Tongue (tissue), 1 donor: ENCODE measurements at regions not wholly inside any gene's neighbourhood (a gene's known extent, or its start where the extent isn't known, plus 50 kb on each side); places are given as distances from the start of the nearest gene placed in this dataset.
A peak's percentile ranks its signal among the peaks of the same experiment; 100 is the strongest.
"Not testable (repeated sequence)": the region's sequence is repeated elsewhere in the genome, so short reads cannot be mapped to it uniquely, and the experiment has no call there.

Source experiments
- DNase-seq: peaks from one replicate; pipeline ENCODE4 v3.0.0-alpha.2; 2015

DNA sequence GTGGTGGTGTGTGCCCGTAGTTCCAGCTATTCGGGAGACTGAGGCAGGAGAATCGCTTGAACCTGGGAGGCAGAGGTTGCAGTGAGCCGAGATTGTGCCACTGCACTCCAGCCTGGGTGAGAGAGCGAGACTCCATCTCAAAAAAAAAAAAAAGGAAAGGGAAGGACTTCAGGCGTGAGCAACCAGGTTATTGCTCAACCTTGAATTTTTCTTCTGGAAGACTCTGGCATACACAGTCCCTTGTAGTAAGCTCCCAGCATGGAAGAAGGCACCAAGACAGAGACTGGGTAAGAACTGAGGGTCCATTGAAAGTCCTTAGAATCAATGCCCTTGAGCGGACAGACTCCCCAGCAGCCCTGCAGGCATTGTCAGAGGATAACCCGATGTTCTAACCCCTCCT lies 75.0 kb downstream of the C9orf50 start:
- DNase-seq = not testable (repeated sequence)

DNA sequence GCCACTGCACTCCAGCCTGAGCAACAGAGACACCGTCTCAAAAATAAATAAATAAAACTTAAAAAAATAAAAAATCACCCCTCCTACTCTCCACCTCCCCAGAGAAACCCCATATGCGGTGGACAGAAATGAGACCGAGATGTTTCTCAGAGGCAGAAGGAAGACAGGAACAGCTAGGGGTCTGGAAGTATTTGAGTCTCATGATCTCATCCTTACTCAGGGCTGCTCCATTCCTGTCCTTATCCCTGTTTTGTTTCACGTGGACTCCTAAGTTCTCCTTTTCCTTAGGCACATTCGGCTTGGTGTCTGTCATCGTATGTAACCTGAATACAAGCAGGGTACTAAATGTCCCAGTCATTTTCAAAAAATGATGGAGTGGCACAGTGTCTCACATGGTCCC lies 76.1 kb downstream of the C9orf50 start:
- DNase-seq = peak; percentile 24

DNA sequence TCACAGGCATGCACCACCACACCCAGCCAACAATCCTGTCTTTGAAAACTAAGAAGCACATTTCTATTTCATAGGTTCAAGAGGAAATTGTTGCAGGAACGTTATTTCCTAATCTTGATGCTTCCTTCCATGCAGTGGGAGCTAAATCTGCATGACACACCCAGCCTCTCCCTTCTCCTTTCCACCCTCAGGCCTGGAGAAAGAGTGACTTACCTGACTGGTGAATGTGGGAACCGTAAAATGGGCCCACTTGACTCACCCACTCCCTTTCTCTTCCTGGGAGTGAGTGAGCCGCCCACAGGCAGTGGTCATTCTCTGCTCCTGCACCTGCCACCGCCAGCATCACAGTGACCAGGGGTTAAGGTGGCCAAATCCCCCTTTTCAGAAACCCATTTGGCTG lies 78.2 kb downstream of the C9orf50 start:
- DNase-seq = no peak

DNA sequence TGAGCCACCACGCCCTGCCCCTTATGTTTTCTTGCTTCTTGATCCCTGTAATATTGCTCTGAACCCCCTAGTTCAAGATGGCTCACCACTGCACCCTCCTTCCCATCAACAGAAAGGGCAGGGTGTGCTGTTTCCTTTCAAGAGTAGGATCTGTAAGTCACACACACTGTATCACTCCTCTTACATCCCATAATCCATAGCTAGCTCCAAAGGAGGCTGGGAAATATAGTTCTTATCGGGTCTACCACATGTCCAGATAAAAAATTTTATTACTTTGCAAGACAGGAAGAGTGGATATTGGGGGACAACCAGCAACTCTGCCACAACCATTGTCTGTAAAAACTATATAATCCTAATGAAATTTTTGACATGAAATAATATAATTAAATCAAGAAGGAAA lies 79.6 kb downstream of the C9orf50 start:
- no peak for DNase-seq

DNA sequence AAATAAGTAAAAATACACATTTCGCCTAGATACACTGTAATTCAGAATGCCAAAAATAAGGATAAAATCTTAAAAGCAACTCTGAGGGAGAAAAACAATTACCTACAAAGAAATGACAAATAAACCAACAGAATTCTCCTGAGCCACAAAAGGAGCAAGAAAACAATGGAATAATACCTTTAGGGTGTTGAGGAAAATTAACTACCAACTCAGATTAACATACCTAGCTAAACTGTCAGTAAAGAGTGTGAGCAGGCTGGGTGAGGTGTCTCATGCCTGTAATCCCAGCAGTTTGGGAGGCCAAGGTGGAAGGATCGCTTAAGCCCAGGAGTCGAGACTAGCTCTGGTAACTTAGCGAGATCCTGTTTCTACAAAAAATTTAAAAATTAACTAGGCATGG lies 81.5 kb downstream of the C9orf50 start:
- DNase-seq = no peak

DNA sequence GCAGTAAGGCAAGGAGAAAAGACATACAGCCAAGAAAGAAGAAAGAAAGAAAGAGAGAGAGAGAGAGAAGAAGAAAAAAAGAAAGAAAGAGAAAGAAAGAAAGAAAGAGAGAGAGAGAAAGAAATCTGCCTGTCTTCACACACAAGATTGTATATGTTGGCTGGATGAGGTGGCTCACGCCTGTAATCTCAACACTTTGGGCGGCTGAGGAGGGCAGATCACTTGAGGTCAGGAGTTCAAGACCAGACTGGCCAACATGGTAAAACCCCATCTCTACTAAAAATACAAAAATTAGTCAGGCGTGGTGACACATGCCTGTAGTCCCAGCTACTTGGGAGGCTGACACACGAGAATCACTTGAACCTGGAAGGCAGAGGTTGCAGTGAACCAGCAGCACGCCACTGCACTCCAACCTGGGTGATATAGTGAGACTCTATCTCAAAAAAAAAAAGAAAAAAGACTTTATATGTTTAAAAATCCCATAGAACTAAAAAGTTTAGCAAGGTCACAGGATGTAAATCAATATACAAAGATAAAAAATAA lies 89.0 kb downstream of the C9orf50 start:
- not testable (repeated sequence) for DNase-seq

DNA sequence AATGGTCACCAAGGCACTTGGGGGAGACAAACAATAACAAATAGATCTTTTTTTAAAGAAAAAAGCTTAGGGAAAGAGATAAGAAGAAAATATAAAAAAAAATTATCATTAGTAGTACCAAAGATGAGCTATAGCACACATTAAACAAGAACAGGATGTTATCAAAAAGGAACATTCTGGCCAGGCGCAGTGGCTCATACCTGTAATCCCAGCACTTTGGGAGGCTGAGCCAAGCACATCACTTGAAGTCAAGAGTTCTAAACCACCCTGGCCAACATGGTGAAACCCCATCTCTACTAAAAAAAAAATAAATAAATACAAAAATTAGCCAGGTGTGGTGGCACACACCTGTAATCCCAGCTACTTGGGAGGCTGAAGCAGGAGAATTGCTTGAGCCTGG lies 92.9 kb downstream of the C9orf50 start:
- DNase-seq = not testable (repeated sequence)

DNA sequence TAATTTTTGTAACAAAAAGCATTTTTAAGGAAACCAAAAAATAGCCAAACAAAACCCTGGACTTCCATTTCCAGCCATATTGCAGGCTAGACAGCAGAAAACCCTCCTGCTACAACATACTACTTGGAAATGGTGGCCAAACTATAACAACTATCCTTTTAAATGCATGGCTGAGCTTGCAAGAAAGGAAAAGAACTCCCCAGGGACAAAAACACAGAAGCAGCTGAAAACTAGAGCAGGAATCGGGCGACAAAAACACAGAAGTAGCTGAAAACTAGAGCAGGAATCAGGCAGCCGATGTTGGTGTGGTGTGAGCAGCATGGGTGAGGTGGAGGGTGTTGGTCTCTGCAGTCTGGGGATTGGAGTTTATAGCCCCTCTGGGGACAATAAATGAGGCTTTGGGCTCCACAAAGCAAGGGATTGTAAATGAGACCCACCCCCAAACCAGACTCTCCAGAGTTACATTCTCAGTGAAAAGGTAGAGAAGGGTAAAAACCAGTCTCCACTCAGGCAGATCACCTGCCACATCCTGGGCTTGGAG lies 95.2 kb downstream of the C9orf50 start:
- DNase-seq = no peak

DNA sequence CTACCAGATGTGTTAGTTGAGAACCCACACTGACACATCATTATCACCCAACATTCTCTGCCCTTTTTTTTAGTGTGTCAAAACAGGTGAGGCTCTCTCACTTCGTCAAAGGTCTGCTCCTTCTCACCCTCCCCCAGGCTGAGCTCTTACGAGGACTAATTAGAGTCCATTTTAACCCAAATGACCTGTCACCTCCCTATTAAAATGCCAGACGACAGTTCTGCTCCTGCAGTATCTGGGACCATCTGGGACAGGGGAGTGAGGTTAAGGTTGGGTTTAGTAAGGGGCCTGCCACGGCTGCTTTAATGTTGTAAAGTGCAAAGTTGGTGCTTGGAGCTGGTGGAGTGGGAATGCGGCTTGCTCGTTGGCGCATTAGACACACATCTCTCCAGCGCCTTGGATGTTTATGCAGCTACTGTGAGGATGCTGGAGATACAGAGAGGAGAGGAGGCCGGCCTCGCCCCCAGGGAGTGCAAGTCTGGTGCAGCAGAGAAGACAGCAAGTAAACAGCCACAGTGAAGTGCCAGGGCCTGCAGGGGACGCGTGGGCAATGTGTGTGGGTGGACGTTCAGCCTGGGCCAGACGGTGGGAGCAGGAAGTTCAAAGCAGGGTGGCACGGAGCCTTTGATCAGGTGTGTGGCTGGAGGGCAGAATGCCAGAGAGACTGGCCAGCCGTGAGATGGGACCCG lies 96.2 kb downstream of the C9orf50 start:
- DNase-seq = no peak

DNA sequence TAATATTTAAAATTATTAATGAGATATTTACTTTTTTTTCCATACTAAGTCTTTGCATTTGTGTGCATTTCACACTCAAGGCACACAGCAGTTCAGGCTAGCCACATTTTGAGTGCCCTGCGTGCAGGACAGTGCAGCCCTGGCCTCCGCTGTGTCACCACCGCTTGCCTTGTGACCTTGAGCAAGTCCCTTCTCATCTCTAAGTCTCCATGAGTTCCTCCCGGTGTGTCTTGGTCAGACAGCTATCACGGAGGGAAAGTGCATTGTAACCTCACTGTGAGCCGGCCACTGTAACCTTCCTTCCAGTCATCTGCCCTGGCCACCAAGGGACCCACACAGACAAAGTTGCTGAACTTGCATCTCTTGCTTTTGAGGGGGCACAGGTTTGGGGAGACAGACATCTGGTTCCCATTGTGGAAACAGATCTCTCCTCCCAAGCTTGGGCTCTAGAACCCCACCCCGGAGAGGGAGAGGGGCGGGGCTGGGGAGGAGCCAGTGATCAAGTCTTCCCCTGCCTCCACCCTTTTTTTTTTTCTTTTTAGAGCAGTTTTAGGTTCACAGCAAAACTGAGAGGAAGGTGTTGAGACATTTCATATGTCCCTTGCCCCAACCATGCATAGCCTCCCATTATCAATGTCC lies 96.8 kb downstream of the C9orf50 start:
- no peak for DNase-seq

DNA sequence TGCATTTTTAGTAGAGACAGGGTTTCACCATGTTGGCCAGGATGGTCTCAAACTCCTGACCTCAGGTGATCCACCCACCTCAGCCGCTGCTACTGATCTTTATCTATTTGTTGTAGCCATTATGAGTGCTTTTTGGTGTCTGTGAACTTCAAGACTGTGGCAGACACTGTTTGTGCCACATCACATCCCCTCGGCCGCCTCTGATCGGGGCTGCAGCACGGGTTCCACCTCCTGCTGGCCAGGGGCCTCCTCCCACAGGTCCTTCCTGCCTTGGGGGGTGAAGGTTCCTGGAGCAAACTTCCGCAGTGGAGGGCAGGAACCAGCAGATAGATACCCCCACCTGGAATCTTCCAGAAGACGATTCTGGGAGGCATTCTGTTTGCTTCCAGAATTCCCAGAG lies 98.5 kb downstream of the C9orf50 start:
- no peak for DNase-seq

DNA sequence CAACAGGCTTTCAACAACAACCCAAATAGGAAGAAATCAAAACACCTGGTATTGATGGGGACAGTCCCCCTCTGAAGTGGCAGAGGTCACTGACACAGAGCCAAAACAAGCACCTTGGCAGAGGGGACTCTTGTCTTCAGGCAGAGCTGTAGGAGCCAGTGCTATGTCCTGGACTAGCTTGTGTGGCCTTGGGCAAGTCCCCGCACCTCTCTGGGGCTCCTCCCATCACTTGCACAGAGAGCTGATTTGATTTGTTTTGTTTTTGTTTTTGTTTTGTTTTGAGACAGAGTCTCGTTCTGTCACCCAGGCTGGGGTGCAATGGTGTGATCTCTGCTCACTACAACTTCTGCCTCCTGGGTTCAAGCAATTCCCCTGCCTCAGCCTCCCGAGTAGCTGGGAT lies 100.8 kb downstream of the C9orf50 start:
- DNase-seq = no peak

DNA sequence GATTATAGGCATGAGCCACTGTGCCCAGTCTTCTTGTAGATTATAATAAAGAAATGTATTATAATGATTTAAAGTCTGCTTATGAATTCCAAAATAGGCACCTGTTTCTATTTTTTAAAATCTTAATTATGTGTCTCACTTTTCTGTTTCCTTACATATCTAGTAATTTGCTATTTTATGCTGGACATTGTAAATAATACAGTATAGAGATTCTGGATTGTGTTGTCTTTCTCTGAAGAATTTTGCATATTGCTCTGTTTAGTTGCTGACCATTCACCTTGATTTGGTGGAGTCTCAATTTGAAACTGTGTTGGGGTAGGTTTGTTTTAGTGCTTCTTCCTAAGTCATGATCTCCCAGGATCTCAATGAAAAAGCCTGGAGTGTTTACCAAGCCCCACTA lies 102.8 kb downstream of the C9orf50 start:
- DNase-seq = no peak

DNA sequence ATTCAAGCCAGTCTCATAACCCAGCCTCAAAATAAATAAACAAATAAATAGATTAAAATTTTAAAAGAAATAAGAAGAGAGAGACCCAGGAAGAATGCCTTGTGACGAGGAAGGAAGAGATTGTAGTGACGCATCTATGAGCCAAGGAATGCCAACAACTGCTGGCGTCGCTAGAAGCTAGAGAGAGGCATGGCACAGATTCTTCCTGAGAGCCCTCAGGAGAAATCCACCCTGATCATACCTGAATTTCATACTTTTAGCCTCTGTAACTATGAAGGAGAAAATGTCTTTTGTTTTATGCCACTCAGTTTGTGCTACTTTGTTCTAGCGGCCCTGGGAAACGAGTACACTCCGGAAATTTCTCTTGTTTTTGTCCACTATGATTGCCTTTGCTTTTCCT lies 103.9 kb downstream of the C9orf50 start:
- DNase-seq = no peak

DNA sequence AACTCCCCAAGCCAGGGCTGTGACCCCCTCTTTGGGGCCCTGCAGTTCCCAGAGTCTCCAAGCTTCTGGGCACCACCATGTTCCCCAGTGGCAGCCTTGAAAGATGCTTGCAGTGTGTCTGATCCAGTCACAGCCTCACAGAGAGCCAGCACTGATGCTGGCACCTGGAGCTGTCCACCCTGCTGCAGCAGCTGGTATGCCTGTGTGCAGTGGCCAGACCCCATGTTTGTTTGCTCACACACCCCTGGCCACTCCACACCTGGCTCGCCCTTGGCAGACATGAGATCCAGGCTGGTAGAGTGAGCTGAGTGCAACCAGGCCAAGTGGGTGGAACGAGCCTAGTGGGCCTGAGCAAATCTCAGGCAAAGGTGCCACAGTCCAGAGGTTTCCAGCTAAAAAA lies 106.0 kb downstream of the C9orf50 start:
- no peak for DNase-seq

DNA sequence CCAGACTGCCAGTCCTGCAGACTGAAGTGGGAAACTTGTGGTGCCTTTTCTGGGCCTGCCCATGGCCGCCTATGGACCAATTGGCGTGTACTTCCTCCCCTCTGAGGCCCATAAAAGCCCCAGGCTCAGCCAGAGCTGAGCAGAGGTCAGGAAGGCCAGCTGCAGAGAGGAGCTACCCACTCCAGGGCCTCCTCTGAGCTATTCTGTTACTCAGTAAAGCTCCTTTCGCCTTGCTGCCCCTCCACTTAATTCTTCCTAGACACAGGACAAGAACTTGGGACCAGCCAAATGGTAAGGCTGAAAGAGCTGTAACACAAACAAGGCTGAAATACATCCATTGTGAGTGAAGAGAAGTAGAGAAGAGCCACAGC lies 106.4 kb downstream of the C9orf50 start:
- DNase-seq = no peak

DNA sequence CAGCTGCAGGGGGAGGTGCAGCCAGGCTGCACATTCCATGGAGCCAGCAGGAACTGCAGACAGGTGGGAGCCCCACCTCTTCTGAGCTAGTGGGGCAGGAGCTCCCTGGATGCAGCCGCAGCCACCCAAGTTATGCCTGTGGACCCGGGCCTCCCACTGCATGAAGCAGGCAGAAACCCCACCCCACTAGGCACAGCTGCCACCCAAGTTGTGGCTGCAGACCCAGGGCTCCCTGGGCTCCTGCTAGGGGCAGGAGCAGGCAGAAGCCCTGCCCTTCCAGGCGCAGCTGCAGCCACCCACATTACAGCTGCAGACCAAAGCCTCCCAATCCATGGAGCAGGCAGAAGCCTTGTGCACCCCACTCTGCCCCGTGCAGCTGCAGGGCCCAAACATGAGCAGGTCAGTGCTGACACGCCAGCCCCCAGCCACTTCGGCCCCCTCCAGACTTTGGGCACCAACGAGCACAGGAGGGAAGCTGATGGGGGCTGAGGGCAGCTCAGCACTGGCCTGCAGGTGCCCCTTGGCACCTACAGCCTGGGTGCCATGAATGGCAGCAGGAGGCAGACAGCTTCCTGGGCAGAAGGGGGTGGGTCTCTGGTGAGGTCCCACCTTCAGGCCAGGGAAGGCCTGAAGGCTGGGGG lies 106.9 kb downstream of the C9orf50 start:
- DNase-seq = no peak

DNA sequence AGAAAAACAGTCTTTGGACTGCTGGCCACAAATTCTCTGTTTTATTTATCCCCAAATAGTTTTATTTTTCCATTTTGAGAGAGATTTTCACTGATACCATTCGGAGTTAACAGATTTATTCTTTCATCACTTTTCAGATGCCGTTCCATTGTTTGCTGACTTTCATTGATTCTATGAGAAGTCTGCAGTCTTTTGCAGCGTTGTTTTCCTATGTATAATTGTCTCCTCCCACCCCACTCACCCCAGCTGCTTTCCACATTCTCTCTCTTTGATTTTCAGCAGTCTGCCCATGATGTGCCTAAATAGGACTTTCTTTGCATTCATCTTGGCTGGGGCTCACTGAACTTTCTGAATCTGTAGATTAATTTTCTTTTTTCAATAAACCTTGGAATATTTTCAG lies 107.6 kb downstream of the C9orf50 start:
- no peak for DNase-seq

DNA sequence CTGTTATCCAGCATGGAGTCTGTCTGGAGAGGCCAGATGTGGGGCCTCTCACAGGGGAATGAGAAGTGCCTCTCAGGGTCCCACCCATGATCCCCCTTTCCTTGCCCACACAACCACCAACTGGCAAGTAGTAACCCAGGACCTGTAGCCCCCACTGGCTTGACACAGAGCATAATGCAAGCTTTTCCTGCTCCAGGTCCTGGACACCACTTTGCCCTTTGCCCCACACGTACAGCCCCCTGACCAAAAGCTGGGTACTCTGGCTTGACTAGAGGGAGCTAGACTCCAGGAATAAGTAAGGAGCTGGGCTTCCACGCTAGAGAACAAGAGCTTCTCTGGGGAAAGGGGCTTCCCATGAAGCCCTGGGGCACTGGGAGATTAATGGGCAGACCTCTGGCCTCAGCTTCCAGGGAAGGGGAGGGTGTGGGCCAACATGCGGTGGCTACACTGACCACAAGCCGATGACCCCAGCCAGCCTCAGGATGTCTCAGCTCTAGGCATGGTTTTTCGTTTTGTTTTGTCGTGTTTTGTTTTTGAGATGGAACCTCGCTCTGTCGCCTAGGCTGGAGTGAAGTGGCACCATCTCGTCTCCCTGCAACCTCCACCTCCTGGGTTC lies 109.5 kb downstream of the C9orf50 start:
- DNase-seq = no peak

DNA sequence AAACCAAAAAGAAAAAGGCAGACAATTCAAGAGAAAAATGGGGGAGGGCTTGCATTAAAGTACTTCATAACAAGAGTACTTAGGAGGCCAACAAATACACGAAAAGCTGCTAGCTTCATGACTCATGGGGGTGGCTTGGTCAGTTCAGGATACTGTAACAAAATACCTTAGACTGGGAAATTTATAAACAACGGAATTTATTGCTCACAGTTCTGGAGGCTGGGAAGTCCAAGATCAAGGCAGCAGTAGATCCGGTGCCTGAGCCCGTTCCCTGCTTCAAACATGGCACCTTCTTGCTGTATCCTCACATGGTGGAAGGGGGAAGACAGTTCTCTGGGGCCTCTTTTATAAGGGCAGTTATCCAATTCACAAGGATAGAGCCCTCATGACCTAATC lies 111.4 kb downstream of the C9orf50 start:
- DNase-seq = peak; percentile 19

DNA sequence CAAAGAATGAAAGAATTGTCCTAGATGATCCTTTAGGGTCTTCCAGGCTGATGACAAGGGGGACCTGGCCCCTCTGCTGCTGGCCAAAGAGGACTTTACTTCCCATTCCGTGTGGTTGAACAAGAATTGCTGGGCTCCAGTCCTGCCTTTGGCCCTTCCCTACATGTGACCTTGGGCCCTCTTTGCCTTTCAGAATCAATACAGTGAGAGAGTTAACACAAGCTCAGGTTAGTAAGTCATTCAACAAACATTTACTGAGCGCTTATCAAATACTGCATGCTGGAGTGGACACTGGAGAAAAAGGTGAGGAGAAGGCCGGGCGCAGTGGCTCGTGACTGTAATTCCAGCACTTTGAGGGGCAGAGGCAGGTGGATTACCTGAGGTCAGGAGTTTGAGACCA lies 113.1 kb downstream of the C9orf50 start:
- no peak for DNase-seq

DNA sequence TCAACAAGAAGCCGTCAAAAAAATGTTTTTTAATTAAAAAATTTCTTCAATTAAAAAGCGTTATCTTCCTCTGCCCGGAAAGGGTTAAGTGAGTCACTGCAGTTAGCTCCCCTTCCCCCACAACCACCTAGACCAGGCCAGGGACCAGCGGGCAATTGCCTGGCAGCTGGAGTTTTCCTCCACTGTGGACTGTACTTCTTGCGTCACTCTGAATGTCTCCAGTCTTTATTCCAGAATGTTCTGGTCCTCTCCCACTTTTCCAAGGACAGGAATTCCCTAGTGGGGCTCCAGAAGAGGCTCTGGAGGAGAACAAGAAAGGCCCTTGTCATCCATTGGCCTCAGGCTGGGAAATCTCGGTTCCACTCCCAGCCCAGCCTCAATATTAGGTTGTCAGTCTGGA lies 114.0 kb downstream of the C9orf50 start:
- DNase-seq = peak; percentile 34

DNA sequence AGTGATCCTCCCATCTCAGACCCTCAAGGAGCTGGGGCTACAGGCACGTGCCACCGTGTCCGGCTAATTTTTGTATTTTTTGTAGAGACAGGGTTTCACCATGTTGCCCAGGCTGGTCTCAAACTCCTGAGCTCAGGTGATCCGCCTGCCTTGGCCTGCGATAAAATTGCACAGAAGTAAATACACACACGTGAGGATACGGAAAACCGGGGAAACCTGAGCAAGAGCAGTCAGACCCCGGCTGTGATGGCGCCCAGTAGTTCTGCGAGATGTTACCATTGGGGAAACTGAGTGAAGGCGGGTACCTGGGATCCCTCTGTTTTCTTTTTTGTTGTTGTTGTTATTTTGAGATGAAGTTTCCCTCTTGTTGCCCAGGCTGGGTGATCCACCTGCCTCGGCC lies 114.9 kb downstream of the C9orf50 start:
- DNase-seq = no peak
